ENCODE measurements at regions not wholly inside any gene's neighbourhood (a gene's known extent, or its start where the extent isn't known, plus 50 kb on each side); places are given as distances from the start of the nearest gene placed in this dataset.

DNA sequence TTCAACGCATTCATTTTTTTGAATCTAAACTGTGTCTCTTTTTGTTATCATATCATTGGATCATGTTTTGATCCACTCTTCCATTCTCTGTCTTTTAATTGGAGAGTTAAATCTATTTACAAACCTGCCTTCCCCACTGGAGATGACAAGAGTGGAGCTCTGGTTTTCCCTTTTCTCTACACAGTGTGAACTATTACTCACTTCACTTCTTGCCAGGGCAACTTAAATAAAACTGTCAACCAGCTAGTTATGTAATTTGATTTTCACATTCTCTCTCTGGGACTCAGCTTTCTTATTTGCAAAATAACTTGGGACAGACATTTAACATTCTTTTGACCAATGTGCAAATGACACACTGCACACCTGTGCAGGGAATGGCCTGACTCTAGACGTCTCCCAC lies 230.8 kb upstream of the CST7 start:
- Mint-ChIP-seq H3K4me3 (no peak overlapping the region), H3K27ac (no peak overlapping the region), H3K36me3 (ENCODE audit: low read depth) (peaks cover 2% of the 10 kb centered on the region), H3K4me1 (no peaks in the 10 kb centered on the region), H3K27me3 (peaks cover 34% of the 10 kb centered on the region)
- H3K9me3 ChIP-seq (ENCODE audit: control insufficient read depth, low read length, poor library complexity, severe bottlenecking), result no peaks in the 10 kb centered on the region
- ATAC-seq (no peak), DNase-seq (no peak)

DNA sequence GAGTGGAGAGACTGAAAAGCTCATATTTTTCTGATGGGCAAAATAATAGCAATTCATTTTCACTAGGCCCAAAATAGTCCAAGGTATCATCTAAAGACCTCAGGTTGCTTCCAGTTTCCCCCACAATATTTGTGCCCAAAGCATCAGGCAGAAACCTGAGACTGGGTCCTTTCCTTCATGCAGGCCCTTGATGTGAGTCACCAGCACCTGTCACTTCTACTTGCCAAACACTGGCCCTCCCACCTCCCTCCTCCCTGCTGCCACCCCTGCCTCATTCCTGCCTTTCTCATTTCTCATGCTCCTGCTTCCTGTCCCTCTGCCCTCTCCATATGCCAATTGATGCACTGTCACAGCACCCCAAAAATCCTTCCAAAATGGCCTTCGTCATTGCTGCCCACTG lies 230.4 kb upstream of the CST7 start:
- no peaks in the 10 kb centered on the region for H3K4me1 Mint-ChIP-seq
- H3K27me3 Mint-ChIP-seq, result peaks cover 39% of the 10 kb centered on the region
- DNase-seq, result no peak
- no peak overlapping the region for H3K27ac Mint-ChIP-seq
- no peaks in the 10 kb centered on the region for H3K9me3 ChIP-seq (ENCODE audit: control insufficient read depth, low read length, poor library complexity, severe bottlenecking)
- no peak overlapping the region for H3K4me3 Mint-ChIP-seq
- peaks cover 2% of the 10 kb centered on the region for H3K36me3 Mint-ChIP-seq (ENCODE audit: low read depth)
- ATAC-seq, result no peak

DNA sequence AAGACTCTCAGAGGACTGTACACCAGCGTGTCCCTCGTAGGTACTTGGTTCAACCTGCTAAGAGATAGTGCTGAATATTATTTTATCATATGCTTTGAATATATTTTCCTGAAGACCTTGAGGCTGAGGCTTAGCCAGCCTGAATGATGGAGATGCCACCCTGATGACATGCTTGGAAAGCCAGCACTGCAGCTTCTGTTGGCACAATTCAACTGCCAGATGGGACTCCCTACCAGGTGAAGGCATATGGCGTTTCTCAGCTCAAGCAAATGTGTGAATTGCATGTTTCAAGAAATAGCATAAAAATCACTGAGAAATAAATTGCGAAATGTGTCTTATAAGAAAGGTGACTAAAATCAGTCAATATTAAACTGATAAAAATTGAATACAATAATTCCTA lies 228.1 kb upstream of the CST7 start:
- H3K27me3 Mint-ChIP-seq, result peaks cover 45% of the 10 kb centered on the region
- DNase-seq (no peak), ATAC-seq (no peak)
- no peak overlapping the region for H3K4me3 Mint-ChIP-seq
- H3K27ac Mint-ChIP-seq, result no peak overlapping the region
- no peaks in the 10 kb centered on the region for H3K4me1 Mint-ChIP-seq
- no peaks in the 10 kb centered on the region for H3K9me3 ChIP-seq (ENCODE audit: control insufficient read depth, low read length, poor library complexity, severe bottlenecking)
- H3K36me3 Mint-ChIP-seq (ENCODE audit: low read depth), result peaks cover 2% of the 10 kb centered on the region

DNA sequence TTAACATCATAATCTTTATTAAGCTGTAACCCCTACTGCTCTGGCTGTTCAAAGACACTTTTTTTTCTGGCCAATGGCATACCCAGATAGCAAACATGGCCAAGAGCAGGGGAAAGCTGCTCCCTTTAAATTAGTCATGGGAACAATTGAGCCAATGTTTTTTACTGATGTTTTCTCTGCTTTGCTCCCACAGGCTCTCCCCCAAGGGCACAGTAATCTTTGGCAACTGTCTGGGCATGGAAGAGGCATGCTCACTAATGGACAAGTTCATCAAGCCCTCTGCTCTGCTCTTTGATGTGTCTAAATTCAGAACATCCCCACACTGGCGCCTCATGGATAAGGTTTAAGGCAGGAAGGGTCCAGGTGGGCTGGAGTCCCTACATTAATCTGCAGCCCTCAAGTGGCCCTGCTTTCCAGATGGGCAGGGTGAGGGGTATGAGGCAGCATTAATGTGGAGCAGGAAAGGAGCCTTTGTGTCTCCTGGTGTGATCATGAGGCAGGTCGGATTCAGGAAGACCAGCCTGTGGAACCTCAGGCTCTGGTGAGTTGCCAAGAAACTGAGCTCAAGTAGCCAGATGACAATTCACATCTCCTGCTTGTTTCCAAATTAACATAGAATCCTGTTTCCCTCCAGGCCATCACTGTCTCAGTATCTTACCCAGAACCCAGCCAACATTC lies 227.0 kb upstream of the CST7 start:
- no peak for ATAC-seq
- Mint-ChIP-seq H3K27ac (no peak overlapping the region), H3K36me3 (ENCODE audit: low read depth) (peaks cover 2% of the 10 kb centered on the region), H3K27me3 (peaks cover 40% of the 10 kb centered on the region), H3K4me3 (no peak overlapping the region), H3K4me1 (no peaks in the 10 kb centered on the region)
- DNase-seq, result no peak
- H3K9me3 ChIP-seq (ENCODE audit: control insufficient read depth, low read length, poor library complexity, severe bottlenecking), result no peaks in the 10 kb centered on the region

DNA sequence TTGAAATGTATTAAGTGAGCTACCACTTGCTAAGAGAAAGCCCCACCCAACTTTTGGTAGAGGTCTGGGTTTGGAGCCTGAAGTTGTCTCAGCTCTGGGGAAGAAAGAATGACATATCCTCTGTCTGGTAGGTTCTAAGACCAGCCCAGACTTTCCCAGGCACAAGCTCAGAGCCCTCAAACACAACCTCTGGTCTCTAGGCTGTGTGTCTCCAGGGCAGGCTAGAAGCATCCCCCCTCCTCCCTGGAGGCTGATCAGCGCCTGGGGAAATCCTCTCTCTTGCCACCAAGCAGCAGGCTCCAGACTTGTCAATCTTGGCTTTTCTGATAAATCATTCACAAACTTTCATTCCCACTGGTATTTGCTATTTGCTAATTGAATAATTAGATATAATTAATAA lies 226.5 kb upstream of the CST7 start:
- H3K27ac Mint-ChIP-seq, result no peak overlapping the region
- H3K9me3 ChIP-seq (ENCODE audit: control insufficient read depth, low read length, poor library complexity, severe bottlenecking), result no peaks in the 10 kb centered on the region
- peaks cover 40% of the 10 kb centered on the region for H3K27me3 Mint-ChIP-seq
- DNase-seq, result no peak
- no peaks in the 10 kb centered on the region for H3K4me1 Mint-ChIP-seq
- peaks cover 2% of the 10 kb centered on the region for H3K36me3 Mint-ChIP-seq (ENCODE audit: low read depth)
- no peak for ATAC-seq
- no peak overlapping the region for H3K4me3 Mint-ChIP-seq

DNA sequence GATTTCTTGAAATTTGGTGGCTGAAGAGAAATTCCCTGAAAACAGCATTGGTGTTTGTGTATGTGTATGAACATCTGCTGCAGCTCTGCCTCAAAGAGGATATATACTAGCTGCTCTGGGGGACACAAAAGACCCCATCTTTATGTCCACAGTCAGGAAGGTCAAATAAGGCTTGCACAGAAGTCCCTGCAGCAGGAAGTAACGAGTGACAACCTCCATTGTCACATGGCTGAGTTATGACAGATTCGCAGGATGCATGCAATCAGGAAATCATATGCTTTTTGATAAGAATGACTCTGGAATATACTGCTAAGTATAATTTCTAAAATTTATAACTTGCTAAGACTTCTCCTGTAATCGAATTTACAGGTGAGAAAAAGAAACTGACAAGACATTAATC lies 225.9 kb upstream of the CST7 start:
- Mint-ChIP-seq H3K36me3 (ENCODE audit: low read depth) (peaks cover 2% of the 10 kb centered on the region), H3K4me1 (no peaks in the 10 kb centered on the region), H3K27ac (no peak overlapping the region), H3K27me3 (peaks cover 40% of the 10 kb centered on the region), H3K4me3 (no peak overlapping the region)
- no peaks in the 10 kb centered on the region for H3K9me3 ChIP-seq (ENCODE audit: control insufficient read depth, low read length, poor library complexity, severe bottlenecking)
- DNase-seq (no peak), ATAC-seq (no peak)

DNA sequence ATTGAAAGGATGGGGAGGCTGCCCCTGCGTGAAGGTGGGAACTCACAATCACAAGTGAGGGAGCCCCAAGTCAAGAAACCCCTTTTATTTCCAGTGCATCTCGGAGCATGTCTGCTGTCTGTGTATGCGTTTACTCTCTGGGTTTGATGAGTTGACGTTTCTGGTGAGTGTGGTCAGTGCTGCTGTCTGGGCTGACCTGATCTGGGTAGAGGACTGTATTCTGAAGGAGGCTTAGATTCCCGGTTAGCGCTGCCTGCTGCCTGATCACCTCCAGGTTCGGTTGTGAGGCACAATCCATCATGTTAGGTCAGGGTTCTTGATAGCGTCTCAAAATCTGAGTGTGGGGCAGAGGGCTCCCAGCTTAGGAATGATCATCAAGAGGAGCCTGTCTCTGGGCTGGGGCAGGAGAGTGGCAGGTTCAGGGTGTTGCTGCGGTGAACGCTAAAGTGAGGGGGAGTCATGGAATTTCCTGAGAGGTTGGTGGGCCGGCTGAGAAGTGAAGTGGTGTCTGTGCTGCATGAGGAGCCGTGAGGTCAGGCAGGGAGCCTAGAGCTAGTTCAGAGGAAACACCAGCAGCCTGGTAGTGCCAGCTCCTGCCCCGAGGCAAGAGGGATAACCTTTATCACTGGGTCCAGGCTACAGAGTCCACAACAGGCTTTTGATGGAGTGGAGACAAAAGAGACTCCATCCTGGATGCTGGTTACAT lies 225.3 kb upstream of the CST7 start:
- Mint-ChIP-seq H3K27ac (no peak overlapping the region), H3K4me3 (no peak overlapping the region), H3K27me3 (peaks cover 33% of the 10 kb centered on the region), H3K4me1 (no peaks in the 10 kb centered on the region), H3K36me3 (ENCODE audit: low read depth) (peaks cover 2% of the 10 kb centered on the region)
- DNase-seq (no peak), ATAC-seq (no peak)
- no peaks in the 10 kb centered on the region for H3K9me3 ChIP-seq (ENCODE audit: control insufficient read depth, low read length, poor library complexity, severe bottlenecking)

DNA sequence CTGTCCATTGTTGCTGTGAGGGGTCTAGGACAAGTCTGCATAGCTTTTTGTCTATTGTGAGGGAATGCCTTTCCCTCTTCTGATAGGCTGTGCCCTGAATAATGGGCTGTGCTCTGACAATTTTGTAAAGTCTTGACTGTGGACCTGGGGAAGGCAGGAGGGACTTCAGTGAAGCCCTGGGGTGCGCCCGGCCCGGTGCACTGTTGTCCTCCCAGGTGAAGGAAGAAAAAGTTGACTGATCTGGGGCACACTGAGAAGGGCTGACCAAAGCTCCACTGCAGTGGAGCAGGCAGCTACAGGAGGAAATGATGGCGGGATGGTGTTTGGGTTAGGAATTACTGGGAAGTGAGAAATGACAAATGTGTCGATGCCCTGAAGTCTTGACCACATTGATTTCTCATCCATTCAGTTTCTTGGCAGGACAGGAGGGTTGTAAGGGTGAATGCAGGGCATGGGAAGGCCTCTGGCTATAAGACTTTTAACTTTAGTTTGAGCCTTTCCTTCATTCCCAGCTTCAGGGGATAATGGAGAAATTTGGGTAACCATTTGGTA lies 224.0 kb upstream of the CST7 start:
- Mint-ChIP-seq H3K4me3 (no peak overlapping the region), H3K36me3 (ENCODE audit: low read depth) (no peaks in the 10 kb centered on the region), H3K27me3 (peaks cover 27% of the 10 kb centered on the region), H3K27ac (no peak overlapping the region), H3K4me1 (no peaks in the 10 kb centered on the region)
- no peak for ATAC-seq
- no peaks in the 10 kb centered on the region for H3K9me3 ChIP-seq (ENCODE audit: control insufficient read depth, low read length, poor library complexity, severe bottlenecking)
- DNase-seq, result no peak

DNA sequence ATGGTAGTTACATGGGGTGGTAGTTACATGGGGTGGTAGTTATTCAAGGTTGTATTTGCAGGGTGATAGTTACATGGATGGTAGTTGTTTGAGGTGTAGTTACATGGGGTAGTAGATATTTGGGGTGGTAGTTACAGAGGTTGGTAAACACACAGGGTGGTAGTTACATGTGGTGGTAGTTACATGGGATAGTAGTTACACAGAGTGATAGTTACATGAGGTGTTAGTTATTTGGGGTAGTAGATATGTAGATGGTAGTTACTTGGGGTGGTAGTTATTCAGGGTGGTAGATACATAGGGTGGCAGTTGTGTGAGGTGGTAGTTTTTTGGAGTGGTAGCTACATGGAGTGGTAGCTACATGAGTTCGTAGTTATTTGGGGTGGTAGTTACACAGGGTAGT lies 221.3 kb upstream of the CST7 start:
- no peak overlapping the region for H3K4me3 Mint-ChIP-seq
- ATAC-seq (no peak), DNase-seq (no peak)
- no peaks in the 10 kb centered on the region for H3K4me1 Mint-ChIP-seq
- H3K9me3 ChIP-seq (ENCODE audit: control insufficient read depth, low read length, poor library complexity, severe bottlenecking), result no peaks in the 10 kb centered on the region
- no peaks in the 10 kb centered on the region for H3K36me3 Mint-ChIP-seq (ENCODE audit: low read depth)
- no peak overlapping the region for H3K27ac Mint-ChIP-seq
- H3K27me3 Mint-ChIP-seq, result peaks cover 21% of the 10 kb centered on the region

DNA sequence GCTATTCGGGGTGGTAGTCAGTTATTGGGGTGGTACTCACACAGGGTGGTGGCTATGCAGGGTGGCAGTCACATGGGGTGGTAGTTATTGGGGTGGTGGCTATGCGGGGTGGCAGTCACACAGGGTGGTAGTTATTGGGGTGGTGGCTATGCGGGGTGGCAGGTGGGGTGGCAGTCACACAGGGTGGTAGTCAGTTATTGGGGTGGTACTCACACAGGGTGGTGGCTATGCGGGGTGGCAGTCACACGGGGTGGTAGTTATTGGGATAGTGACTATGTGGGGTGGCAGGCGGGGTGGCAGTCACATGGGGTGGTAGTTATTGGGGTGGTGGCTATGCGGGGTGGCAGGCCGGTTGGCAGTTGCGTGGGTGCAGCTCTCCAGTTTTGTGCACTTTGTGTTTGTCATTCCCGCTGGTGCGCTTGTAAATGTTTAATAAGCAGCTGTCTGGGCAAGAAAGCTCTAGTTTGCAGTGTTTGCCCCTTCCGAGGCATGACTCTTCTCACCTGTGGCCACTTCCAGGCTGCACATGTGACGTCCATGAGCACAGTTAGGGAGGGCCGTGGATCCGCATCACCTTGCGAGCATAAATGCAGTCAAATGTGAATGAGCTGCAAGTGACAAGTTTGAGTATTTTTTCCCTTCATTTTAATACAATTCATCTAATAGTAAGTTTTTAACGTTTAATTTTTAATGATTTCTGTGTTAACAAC lies 219.0 kb upstream of the CST7 start:
- ATAC-seq, result no peak
- H3K4me3 Mint-ChIP-seq, result no peak overlapping the region
- H3K36me3 Mint-ChIP-seq (ENCODE audit: low read depth), result no peaks in the 10 kb centered on the region
- no peak for DNase-seq
- H3K9me3 ChIP-seq (ENCODE audit: control insufficient read depth, low read length, poor library complexity, severe bottlenecking), result no peaks in the 10 kb centered on the region
- H3K4me1 Mint-ChIP-seq, result no peaks in the 10 kb centered on the region
- H3K27ac Mint-ChIP-seq, result no peak overlapping the region
- H3K27me3 Mint-ChIP-seq, result peaks cover 5% of the 10 kb centered on the region

DNA sequence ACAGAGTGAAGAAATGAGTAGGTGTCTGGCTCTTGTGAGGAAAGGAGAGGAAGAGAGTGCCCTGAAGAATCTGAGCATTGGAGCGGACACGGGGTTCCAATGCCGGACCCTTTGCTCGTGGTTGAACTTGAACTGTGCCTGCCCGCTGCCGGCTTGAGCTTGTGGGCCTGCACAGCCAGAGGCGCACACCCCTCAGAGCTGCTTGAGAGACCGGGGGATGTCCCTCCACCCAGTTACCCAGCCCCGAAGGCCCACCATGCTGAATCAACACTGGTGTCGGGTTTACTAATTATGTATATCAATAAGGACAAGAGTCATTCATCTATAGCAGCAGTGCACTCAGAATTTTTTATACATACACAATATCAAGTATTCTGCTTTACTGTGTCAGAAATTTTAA lies 218.3 kb upstream of the CST7 start:
- Mint-ChIP-seq H3K27ac (no peak overlapping the region), H3K36me3 (ENCODE audit: low read depth) (no peaks in the 10 kb centered on the region), H3K4me1 (no peaks in the 10 kb centered on the region), H3K4me3 (no peak overlapping the region), H3K27me3 (no peaks in the 10 kb centered on the region)
- no peak for DNase-seq
- no peak for ATAC-seq
- H3K9me3 ChIP-seq (ENCODE audit: control insufficient read depth, low read length, poor library complexity, severe bottlenecking), result no peaks in the 10 kb centered on the region

DNA sequence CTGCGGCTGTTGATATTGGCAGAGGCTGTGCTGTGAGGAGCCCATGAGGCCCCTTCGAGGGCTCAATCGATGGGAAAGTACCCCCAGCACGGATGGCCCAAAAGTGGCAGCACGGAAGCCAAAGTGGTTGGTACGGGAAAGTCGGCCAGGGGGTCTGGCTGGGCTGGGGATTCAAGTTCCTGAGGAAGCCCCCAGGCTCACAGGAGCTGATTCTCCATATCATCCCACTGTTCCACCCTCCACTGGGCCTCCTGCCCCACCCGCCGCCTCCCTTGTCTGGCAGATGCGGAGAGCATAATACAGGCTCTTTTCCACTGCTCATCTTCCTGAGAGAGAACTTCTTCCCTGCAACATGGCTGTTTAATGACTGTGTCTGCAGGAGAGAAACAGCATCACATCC lies 217.8 kb upstream of the CST7 start:
- DNase-seq (no peak), ATAC-seq (no peak)
- H3K27me3 Mint-ChIP-seq, result no peaks in the 10 kb centered on the region
- H3K4me3 Mint-ChIP-seq, result no peak overlapping the region
- H3K36me3 Mint-ChIP-seq (ENCODE audit: low read depth), result no peaks in the 10 kb centered on the region
- no peak overlapping the region for H3K27ac Mint-ChIP-seq
- no peaks in the 10 kb centered on the region for H3K9me3 ChIP-seq (ENCODE audit: control insufficient read depth, low read length, poor library complexity, severe bottlenecking)
- H3K4me1 Mint-ChIP-seq, result no peaks in the 10 kb centered on the region

DNA sequence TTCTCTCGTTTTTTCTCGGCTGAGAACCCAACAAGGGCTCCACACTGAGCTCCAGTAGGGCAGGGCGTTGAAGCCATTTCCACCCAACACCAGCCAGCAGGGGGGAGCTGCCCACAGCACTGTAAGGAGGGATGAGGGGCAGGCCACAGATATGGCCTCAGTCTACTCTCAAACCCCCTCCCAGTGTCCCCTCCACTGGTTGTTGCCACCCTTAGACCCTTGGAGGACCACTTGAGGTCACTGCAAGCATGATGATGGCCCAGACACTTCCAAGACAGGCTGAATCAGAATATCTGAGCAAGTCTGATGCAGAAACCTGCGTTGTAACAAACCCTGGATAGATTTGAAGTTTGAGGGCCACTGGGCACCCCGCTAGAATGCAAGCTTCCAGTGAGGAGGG lies 217.0 kb upstream of the CST7 start:
- ATAC-seq (no peak), DNase-seq (no peak)
- H3K4me3 Mint-ChIP-seq, result no peak overlapping the region
- no peaks in the 10 kb centered on the region for H3K4me1 Mint-ChIP-seq
- H3K36me3 Mint-ChIP-seq (ENCODE audit: low read depth), result no peaks in the 10 kb centered on the region
- H3K9me3 ChIP-seq (ENCODE audit: control insufficient read depth, low read length, poor library complexity, severe bottlenecking), result no peaks in the 10 kb centered on the region
- H3K27me3 Mint-ChIP-seq, result no peaks in the 10 kb centered on the region
- H3K27ac Mint-ChIP-seq, result no peak overlapping the region
